HG03520 (cell line): ENCODE measurements at regions not wholly inside any gene's neighbourhood (a gene's known extent, or its start where the extent isn't known, plus 50 kb on each side); places are given as distances from the start of the nearest gene placed in this dataset.
"Not testable (repeated sequence)": the region's sequence is repeated elsewhere in the genome, so short reads cannot be mapped to it uniquely, and the experiment has no call there.

Experiments
- ATAC-seq: cut with Tn5 transposase; IDR thresholded peaks from one replicate; pipeline ENCODE4 v1.9.1; 2021; ENCODE audit warnings: mild to moderate bottlenecking, moderate library complexity; ENCODE audit not compliant: unreplicated experiment

DNA sequence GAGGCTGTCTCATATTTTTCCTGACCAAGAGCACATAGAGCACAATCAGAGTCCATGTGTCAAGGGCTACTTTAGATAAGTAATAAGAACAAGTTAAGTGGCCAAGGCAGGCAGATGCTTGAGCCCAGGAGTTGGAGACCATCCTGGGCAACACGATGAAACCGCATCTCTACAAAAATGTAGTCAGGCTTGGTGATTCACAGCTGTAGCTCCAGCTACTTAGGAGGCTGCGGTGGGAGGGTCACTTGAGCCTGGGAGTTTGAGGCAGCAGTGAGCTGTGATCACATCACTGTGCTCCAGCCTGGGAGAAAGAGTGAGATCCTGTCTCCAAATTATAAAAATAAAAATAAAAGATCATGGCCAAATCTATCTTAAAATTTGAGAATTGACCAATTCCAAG, 767.9 kb upstream of the CTNND2 start:
- no peak for ATAC-seq

DNA sequence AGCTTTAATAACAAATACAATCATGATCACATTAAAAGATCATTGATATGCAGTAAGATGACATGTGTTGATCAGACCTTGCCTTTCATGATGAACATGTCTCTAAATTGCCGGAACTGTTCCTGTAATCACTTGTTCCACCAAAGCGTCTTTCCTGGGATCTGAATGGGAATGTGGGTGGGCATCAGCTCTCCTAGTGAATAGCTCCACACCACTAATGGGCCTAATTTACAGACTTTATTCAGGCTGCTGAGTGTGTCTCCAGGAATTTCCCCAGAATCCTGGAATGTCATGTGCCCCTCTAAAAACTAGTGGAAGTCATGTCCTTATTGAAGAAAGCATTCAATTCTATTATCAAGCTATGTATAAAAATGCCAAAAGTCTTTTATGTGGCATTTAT, 765.1 kb upstream of the CTNND2 start:
- no peak for ATAC-seq

DNA sequence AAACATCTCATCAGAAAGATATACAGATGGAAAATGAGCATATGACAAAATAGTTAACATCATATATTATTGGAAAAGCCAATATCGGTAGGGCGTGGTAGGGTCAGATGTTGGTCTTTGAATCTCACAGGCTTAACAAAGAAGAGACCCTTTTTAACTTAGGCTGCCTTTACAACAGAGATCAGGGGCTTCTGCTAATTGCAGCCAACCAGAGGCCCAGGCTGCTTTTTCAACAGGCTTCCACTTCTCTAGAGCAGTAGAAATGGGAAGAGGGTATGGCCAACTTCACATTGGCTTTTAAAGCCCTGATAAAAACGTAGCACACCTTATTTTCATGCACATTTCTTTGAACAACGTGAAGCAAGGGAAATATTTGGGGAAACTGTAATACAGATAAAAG, 764.3 kb upstream of the CTNND2 start:
- ATAC-seq = no peak

DNA sequence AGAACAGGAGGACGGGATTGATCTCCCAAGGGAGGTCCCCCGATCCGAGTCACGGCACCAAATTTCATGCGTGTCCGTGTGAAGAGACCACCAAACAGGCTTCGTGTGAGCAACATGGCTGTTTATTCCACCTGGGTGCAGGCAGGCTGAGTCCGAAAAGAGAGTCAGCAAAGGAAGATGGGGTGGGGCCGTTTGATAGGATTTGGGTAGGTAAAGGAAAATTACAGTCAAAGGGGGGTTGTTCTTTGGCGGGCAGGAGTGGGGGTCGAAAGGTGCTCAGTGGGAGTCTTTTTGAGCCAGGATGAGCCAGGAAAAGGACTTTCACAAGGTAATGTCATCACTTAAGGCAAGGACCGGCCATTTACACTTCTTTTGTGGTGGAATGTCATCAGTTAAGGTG, 763.6 kb upstream of the CTNND2 start:
- not testable (repeated sequence) for ATAC-seq

DNA sequence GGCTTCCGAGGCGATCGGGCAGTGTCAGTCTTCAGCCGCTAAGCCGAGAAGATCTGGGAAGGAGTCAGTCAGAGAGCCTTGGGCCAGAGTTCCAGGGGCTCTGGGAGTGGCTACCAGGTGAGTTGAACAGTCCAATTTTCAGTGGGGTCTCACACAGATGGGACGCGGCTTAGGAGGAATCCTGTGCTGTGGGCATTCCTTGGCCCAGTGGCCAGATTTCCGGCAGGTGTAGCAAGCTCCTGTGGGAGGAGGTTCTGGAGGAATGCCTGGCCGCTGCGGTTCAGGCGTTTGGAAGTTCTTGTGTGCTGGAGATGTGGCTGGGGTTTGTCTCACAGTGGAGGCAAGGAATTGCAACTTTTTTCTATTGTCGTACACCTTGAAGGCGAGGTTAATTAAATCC, 761.5 kb upstream of the CTNND2 start:
- not testable (repeated sequence) for ATAC-seq

DNA sequence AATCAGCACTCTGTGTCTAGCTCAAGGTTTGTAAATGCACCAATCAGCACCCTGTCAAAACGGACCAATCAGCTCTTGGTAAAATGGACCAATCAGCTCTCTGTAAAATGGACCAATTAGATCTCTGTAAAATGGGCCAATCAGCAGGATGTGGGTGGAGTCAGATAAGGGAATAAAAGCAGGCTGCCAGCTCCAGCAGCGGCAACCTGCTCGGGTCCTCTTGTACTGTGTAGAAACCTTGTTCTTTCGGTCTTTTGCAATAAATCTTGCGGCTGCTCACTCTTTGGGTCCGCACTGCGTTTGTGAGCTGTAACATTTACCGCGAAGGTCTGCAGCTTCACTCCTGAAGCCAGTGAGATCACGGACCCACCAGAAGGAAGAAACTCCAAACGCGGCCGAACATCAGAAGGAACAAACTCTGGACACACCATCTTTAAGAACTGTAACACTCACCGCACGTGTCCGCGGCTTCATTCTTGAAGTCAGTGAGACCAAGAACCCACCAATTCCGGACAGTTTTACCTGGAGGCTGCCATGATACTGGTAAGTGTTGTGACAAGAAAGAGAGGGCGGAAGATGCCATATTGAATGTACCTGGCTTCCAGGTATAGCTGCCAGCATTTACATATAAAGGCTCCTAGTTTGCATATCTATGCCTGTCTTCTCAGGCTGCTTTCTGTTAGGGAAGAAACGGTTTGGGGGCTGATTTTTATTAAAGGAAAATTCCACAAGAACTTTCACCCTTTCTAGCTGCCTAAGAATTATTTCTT, 758.5 kb upstream of the CTNND2 start:
- no peak for ATAC-seq

DNA sequence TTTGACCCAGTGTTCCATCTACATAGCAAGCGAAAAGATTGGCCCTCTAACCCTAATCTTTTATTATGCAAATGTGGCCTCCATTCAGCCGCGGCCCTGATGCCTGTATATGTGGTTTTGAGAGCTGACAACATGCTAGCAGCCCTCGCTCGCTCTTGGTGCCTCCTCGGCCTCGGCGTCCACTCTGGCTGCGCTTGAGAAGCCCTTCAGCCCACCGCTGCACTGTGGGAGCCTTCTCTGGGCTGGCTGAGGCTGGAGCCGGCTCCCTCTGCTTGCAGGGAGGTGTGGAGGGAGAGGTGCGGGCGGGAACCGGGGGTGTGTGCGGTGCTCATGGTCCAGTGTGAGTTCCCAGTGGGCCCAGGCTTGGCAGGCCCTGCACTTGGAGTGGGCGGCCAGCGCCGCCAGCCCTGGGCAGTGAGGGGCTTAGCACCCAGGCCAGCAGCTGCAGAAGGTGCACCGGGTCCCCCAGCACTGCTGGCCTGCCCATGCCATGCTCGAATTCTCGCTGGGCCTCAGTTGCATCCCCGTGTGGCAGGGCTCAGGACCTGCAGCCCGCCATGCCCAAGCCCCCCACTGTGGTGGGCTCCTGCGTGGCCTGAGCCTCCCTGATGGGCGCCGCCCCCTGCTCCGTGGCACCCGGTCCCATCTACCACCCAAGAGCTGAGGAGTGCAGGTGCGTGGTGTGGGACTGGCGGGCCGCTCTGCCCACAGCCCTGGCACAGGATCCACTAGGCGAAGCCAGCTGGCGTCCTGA, 757.5 kb upstream of the CTNND2 start:
- ATAC-seq = no peak

DNA sequence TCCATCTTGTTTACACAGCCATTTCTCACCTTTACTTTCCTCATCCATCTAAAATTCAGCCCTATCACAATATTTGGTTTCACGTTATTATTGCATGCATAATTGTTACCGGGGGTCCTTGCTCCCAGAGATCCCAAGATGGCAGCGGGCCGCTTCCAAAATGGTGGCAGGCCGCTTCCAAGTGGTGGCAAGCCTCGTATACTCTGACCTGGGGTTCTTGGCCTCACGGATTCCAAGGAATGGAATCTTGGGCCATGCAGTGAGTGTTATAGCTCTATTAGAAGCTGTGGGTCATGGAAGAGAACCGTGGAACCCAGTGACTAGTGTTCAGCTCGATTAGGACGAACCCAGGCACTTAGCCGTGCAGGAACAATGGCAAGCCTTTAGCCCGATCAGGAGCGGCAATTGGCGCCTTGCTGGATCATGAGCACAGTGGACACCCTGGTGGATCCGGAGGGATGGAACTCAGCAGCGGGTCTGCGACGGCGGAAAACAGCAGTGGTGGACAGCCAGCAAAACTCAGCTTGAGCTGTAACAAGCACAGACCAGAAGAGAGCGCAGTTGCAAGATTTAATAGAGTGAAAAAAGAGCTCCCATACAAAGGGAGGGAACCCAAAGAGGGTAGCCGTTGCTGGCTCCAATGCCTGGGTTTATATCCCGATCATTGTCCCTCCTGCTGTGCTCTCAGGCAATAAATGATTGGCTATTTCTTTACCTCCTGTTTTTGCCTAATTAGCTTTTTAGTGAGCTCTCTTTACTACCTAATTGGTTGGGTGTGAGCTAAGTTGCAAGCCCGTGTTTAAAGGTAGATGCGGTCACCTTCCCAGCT, 756.2 kb upstream of the CTNND2 start:
- not testable (repeated sequence) for ATAC-seq

DNA sequence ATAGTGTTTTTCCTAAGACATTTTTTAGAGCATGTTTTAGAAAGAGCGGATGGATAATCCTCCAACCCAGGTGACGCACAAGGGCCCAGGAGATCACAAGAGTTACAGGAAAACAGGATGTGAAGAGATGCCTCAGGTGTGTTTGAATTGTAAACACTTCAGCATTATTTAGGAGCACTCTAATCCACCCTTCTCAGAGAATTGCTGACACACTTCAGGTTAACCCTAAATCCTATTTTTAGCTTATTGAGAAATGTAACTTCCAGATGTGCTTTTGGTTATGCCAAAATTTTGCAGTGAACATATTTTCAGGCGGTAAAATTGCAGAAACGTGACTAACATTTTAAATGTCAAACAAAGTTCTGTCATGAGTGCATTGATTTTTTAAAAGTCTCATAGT, 755.4 kb upstream of the CTNND2 start:
- ATAC-seq = no peak

DNA sequence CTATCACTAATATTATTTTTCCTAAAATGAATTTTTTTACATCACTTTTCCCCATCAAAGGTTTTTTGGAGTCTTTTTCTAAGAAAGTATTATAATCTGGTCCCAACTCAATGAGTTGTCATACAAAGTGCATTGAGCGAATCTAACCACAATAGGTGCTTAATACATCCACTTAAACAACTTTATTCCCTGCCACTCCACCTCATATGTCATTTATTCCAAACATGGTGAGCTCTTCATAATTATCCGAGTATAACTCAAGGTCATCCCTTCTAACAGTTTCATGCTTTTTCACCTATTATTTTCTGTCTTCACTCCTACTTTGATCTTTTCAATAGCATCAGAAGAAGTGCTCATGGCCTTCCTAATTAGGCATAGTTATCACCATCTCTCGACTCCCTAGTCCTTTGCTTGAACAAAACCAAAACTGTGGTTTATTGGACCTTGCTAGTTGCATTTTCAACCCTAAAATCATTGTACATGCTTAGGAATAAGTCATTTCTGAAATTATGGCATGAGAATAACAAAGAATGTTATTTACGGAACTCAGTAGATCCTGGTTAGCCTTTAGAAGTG, 754.7 kb upstream of the CTNND2 start:
- ATAC-seq = no peak

DNA sequence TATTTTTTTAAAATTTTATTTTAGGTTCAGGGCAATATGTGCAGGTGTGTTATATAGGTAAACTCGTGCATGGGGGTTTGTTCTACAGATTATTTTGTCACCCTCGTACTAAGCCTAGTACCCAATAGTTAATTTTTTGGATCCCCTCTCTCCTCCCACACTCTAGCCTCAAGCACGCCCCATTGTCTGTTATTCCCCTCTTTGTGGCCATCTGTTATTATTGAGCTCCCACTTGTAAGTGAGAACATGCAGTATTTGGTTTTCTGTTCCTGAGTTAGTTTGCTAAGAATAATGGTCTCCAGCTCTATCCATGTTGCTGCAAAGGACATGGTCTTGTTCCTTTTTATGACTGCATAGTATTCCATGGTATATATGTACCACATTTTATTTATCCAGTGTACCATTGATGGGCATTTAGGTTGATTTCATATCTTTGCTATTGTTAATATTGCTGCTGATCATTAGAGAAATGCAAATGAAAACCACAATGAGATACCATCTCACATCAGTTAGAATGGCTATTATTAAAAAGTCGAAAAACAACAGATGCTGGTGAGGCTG, 753.7 kb upstream of the CTNND2 start:
- not testable (repeated sequence) for ATAC-seq

DNA sequence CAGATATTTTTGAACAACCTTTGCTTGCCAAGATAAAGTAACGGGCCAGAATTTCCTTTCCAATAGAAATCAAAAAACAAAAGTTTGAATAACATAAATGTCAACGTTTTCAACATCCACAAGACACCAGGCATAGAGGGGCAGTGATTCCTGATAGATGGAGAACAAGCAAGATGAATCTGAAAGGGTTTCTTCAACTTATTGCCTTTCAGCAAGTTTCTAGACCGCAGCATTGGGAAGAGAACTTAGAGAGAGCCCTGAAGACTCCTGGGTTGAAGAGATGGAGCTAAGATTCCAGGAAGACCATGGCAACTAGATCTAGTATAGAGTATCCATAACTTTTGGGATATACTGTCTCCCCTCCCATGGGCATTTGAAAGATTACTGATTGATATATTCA, 751.4 kb upstream of the CTNND2 start:
- no peak for ATAC-seq

DNA sequence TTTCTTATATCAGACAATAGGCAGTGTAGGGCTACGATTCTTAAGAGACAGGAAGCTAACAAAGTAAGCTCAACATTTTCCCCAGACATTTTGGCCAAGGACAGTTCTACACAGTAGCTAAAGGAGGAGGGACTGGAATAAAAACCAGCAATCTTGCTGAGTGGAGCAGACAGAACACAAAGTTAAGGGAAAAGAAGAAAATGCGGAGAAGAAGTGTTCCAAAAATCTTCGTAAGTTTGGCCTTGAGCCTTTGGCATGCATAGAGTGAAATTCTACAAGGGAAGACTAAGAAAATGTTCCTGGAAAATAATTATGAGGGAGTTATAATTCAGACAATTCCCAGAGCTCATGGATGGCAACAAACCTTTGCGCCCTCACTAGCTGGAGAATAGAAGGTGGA, 748.0 kb upstream of the CTNND2 start:
- ATAC-seq = no peak

DNA sequence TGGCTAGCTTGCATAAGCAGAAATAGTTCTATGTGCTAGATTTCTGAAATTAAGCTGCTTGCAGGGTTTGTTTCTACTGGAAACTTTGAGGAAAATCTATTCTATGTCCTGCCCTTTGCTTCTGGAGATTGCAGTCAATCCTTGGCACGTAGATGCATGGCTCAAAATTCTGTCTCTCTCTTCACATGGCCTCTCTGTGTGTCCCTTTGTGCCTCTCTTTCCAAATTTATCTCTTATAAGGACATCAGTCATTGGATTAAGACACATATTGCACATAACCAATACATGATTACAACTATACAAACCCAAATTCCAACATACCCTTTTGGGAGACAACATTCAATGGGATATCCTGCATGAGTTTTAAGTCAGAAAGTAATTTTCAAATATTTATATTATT, 744.3 kb upstream of the CTNND2 start:
- no peak for ATAC-seq

DNA sequence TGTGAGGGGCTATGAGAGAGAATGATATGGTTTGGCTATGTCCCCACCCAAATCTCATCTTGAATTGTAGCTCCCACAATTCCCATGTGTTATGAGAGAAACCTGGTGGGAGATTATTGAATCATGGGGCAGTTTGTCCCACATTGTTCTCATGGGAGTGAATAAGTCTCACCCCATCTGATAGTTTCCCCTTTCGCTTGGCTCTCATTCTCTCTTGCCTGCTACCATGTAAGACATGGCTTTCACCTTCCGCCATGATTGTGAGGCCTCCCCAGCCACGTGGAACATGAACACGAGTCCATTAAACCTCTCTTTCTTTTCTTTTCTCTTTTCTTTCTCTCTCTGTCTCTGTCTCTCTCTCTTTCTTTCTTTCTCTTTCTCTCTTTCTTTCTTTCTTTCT, 743.4 kb upstream of the CTNND2 start:
- no peak for ATAC-seq

DNA sequence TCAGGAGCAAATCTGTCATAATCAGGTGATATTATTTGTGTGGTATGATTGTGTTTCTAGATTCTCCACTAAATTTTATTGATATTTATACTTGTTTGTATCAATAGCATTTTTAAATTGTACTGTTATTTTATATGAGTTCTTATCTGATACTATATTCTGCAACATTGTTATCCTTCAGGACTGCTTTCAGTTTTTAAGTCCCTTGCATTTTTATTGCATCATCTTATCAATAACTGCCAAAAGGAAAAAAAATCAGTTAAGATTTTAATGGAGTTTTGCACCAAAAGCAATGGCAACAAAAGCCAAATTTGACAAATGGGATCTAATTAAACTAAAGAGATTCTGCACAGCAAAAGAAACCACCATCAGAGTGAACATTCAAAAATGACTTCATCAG, 741.3 kb upstream of the CTNND2 start:
- ATAC-seq = no peak

DNA sequence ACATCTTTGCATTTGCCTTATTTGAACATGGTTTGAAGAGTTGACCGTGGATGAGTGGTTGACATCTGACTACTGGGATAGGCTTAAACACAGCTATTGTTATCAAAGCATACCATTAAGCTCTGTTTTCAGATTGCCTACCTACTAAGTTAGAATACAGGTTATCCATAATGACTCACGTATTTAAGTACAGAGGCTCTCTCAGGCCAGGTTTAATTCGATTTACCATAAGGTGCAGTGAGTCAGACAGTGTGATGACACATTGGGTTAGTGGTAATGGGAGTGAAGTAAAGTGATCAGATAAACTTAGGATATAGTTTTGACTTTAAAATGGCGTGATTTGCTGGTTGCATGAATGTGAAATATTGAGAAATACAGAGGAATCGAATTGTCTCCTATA, 732.0 kb upstream of the CTNND2 start:
- no peak for ATAC-seq

DNA sequence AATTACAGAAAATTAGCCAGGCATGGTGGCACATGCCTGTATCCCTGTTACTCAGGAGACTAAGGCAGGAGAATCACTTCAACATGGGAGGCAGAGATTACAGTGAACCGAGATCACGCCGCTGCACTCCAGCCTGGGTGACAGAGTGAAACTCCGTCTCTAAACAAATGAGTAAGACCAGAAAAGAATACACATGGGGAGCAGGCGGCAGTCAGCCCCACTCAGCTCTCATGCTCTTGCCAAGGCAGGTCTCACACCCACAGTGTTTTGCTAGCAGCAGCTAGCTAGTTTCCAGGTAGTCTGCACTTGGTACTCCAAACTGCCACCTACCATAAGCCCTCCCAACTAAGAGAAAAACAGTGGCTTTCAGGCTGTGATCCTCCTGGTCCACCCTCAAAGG, 722.3 kb upstream of the CTNND2 start:
- ATAC-seq = no peak

DNA sequence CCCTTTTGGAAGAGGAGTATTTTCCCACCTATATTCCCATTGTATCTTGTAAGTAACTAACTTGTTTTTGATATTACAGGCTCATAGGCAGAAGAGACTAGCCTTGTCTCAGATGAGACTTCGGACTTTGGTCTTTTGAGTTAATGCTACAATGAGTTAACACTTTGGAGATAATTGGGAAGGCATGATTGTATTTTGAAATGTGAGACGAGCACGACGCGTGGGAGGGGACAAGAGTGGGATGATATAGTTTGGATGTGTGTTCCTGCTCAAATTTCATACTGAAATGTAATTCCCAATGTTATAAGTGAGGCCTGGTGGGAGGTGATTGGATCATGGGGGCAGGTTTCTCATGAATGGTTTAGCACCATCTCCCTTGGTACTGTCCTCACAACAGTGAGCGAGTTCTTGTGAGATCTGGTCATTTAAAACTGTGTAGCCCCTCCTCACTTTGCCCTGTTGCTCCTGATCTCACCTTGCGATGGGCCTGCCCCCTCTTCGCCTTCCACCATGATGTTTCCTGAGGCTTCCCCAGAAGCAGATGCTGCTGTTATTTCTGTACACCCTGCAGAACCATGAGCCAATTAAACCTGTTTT, 721.5 kb upstream of the CTNND2 start:
- no peak for ATAC-seq

DNA sequence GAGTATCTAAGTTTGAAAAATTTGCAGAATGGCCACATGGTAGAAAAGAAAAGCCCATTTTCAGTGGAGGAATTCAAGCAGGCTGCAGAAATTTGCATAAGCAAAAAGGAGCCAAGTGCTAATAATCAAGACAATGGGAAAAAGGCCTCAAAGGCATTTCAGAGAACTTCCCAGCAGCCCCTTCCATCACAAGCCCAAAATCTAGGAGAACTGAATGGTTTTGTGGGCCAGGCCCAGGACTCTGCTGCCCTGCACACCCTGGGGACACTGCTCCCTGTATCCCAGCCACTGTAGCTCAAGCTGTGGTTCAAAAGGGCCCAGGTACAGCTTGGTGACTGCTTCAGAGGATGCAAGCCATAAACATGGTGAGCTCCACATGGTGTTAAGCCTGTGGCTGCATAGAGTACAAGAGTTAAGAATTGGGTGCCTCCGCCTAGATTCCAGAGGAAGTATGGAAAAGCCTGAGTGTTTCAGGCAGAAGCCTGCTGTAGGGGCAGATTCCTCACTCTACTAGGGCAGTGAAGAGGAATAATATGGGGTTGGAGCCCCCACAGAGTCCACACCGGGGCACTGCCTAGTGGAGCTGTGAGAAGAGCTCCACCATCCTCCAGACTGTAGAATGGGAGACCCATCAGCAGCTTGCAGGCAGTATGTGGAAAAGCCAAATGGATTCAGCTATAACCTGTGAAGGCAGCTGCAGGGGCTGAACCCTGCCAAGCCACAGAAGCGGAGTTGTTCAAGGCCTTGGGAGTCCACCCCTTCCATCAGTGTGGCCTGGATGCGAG, 720.7 kb upstream of the CTNND2 start:
- no peak for ATAC-seq
